ENCODE measurements at regions not wholly inside any gene's neighbourhood (a gene's known extent, or its start where the extent isn't known, plus 50 kb on each side); places are given as distances from the start of the nearest gene placed in this dataset.

DNA sequence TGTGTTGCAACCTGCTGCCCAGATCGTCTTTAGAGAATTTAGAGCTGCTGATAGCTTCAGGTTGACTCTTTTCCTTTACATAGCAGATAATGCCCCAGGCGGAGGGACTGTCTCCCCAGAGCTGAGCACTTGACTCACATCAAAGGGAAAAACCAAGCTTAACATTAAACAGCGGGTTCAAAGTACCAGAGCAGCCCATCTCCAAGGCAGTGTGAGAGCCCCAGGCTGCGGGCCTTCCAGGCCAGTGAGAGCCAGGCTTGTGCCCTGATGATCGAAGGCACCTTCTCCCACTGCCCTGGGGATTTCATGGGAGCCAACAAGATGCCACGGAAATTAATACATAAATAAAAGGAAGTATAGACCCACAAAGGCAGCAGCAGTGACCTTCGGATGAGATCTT, 275.6 kb downstream of the XXYLT1 start:
- TF ChIP-seq, protein P1, sequence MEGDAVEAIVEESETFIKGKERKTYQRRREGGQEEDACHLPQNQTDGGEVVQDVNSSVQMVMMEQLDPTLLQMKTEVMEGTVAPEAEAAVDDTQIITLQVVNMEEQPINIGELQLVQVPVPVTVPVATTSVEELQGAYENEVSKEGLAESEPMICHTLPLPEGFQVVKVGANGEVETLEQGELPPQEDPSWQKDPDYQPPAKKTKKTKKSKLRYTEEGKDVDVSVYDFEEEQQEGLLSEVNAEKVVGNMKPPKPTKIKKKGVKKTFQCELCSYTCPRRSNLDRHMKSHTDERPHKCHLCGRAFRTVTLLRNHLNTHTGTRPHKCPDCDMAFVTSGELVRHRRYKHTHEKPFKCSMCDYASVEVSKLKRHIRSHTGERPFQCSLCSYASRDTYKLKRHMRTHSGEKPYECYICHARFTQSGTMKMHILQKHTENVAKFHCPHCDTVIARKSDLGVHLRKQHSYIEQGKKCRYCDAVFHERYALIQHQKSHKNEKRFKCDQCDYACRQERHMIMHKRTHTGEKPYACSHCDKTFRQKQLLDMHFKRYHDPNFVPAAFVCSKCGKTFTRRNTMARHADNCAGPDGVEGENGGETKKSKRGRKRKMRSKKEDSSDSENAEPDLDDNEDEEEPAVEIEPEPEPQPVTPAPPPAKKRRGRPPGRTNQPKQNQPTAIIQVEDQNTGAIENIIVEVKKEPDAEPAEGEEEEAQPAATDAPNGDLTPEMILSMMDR (IDR thresholded peaks at IDR 0.05; ENCODE audit: low read depth, low read length, poor library complexity, severe bottlenecking) = no peak
- TF ChIP-seq EZH2phosphoT487 (IDR thresholded peaks at IDR 0.05; ENCODE audit: borderline replicate concordance, low read length) = no peak

All from DOHH2 (cell line).